HL-60 (cell line): ENCODE measurements at regions not wholly inside any gene's neighbourhood (a gene's known extent, or its start where the extent isn't known, plus 50 kb on each side); places are given as distances from the start of the nearest gene placed in this dataset.

Experiments used
- DNase-seq, 2 experiments: peaks; one replicate each; pipeline ENCODE4 v3.0.0-alpha.2; 2010 to 2020; ENCODE audit warnings: low read depth in 1 of 2, low spot score in 1 of 2
- H3K27ac ChIP-seq: fragments of 250-450 bp; sonication (Bioruptor Pico); replicated peaks from 2 replicates; pipeline ENCODE4 v1.5.1; 2020; ENCODE audit warnings: mild to moderate bottlenecking, moderate library complexity
- H3K27me3 ChIP-seq: fragments of 250-450 bp; sonication (Bioruptor Pico); 2 replicates; pipeline ENCODE4 v1.5.1; 2021; ENCODE audit warnings: mild to moderate bottlenecking, moderate library complexity; ENCODE audit not compliant: insufficient read depth, poor library complexity, severe bottlenecking
- H3K4me3 ChIP-seq: replicated peaks from 2 replicates; pipeline ENCODE4 v1.5.1; 2011; ENCODE audit warnings: mild to moderate bottlenecking, control low read depth, low read length; ENCODE audit not compliant: insufficient read depth
- GABPA ChIP-seq: IDR thresholded peaks from 2 replicates; pipeline ENCODE4 v1.6.1; 2012; ENCODE audit warnings: low read depth
- POLR2AphosphoS5 ChIP-seq: IDR thresholded peaks from 2 replicates; pipeline ENCODE4 v1.6.1; 2012; ENCODE audit warnings: low read depth
- SPI1 ChIP-seq: IDR thresholded peaks from 2 replicates; pipeline ENCODE4 v1.6.1; 2012; ENCODE audit warnings: low read depth, mild to moderate bottlenecking, borderline replicate concordance
- TF ChIP-seq, protein P1 (sequence below): IDR thresholded peaks from one replicate; pipeline ENCODE4 v1.5.1; 2011; ENCODE audit warnings: low read length, control low read depth, inconsistent platforms; ENCODE audit not compliant: insufficient read depth
- TF ChIP-seq, protein P2 (sequence below): IDR thresholded peaks from 2 replicates; pipeline ENCODE4 v1.6.1; 2012; ENCODE audit warnings: low read depth; ENCODE audit not compliant: insufficient replicate concordance

DNA sequence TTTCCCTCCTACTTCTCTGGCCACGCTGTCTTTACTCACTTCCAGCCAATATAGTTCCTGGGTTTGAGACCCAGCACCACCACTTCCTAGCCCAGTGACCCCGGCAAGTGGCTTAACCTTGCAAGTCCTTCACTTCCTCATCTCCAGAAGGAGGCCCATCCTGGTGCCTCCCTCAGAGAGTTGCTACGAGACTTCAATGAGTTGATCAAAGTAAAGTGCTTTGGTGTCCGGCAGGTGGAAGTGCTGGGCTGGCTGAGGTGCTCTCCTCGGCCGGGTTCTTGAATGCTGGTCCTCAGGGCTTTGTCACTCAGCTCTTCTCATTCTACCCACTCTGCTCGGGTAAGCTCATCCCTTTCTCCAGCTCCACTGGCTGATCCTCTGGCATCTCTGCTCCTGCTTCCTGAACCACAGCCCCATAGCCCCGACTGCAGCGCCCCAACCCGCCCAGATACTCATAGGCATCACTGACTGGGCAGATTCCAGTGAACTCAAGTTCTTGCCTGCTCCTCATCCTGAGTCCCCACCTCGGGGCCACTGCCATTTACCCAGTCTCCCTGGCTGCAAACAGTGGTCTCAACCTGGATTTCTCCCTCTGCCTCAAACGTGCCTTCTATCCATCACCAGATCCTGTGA lies 75.8 kb upstream of the WNT4 start:
- Histone ChIP-seq H3K4me3 (no peak overlapping the region), H3K27me3 (peaks cover 2% of the 10 kb centered on the region), H3K27ac (no peak overlapping the region)
- DNase-seq: no peak
- TF ChIP-seq POLR2AphosphoS5 (no peak), SPI1 (peak; percentile 11; the same call in 1 of the 2 replicates)

DNA sequence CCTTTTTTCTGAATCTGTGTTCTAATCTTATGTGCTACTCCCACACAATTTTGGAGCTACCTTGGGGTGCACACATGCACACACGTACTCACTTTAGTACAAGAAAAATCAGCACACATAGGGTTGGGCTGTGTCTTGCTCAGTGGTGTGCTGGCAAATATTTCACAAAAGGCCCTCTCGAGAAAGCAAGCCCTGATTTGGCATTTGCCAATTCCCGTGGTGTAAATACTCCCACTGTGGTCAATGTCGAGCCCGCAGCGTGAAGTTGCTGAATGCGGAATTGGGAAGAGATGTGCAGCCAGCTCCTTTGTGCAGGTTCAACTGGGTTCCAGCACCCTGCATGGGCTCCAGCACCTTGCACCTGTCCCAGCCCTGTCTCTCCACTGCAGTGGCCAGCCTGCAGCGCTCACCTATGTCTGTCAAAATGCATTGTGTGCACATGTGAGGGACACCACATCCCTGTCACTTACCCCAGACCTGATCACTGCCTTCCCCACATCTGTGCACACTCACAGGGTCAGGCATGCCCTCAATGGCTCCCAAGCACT lies 78.4 kb upstream of the WNT4 start:
- DNase-seq: no peak
- no peak overlapping the region for H3K27ac ChIP-seq
- no peaks in the 10 kb centered on the region for H3K27me3 ChIP-seq
- no peak overlapping the region for H3K4me3 ChIP-seq
- TF ChIP-seq, protein P1, sequence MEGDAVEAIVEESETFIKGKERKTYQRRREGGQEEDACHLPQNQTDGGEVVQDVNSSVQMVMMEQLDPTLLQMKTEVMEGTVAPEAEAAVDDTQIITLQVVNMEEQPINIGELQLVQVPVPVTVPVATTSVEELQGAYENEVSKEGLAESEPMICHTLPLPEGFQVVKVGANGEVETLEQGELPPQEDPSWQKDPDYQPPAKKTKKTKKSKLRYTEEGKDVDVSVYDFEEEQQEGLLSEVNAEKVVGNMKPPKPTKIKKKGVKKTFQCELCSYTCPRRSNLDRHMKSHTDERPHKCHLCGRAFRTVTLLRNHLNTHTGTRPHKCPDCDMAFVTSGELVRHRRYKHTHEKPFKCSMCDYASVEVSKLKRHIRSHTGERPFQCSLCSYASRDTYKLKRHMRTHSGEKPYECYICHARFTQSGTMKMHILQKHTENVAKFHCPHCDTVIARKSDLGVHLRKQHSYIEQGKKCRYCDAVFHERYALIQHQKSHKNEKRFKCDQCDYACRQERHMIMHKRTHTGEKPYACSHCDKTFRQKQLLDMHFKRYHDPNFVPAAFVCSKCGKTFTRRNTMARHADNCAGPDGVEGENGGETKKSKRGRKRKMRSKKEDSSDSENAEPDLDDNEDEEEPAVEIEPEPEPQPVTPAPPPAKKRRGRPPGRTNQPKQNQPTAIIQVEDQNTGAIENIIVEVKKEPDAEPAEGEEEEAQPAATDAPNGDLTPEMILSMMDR: no peak
- no peak for TF ChIP-seq POLR2AphosphoS5
- no peak for TF ChIP-seq SPI1
- TF ChIP-seq, protein P2, sequence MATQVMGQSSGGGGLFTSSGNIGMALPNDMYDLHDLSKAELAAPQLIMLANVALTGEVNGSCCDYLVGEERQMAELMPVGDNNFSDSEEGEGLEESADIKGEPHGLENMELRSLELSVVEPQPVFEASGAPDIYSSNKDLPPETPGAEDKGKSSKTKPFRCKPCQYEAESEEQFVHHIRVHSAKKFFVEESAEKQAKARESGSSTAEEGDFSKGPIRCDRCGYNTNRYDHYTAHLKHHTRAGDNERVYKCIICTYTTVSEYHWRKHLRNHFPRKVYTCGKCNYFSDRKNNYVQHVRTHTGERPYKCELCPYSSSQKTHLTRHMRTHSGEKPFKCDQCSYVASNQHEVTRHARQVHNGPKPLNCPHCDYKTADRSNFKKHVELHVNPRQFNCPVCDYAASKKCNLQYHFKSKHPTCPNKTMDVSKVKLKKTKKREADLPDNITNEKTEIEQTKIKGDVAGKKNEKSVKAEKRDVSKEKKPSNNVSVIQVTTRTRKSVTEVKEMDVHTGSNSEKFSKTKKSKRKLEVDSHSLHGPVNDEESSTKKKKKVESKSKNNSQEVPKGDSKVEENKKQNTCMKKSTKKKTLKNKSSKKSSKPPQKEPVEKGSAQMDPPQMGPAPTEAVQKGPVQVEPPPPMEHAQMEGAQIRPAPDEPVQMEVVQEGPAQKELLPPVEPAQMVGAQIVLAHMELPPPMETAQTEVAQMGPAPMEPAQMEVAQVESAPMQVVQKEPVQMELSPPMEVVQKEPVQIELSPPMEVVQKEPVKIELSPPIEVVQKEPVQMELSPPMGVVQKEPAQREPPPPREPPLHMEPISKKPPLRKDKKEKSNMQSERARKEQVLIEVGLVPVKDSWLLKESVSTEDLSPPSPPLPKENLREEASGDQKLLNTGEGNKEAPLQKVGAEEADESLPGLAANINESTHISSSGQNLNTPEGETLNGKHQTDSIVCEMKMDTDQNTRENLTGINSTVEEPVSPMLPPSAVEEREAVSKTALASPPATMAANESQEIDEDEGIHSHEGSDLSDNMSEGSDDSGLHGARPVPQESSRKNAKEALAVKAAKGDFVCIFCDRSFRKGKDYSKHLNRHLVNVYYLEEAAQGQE: no peak
- TF ChIP-seq GABPA: no peak

DNA sequence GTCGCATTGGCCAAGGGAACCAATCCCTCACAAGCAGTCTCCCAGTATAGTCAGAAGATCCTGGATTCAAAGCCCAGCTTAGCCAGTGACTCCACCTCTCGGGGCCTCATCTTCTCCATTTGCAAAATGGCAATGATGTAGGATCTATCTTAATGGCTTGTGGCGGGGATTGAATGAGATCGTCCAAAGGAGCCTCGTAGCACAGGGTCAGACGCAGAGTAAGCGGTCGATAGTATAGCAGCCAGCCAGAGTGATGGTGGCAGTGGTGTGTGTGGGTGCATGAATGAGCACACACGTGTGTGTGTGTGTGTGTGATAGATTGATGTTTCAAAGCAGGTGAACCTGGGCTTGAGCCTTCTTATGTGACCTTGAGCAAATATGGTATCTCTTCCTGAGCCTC lies 79.8 kb upstream of the WNT4 start:
- H3K27me3 ChIP-seq: no peaks in the 10 kb centered on the region
- H3K27ac ChIP-seq: no peak overlapping the region
- TF ChIP-seq, protein P1: no peak
- TF ChIP-seq POLR2AphosphoS5: no peak
- no peak for TF ChIP-seq GABPA
- no peak for TF ChIP-seq SPI1
- TF ChIP-seq, protein P2: no peak
- no peak overlapping the region for H3K4me3 ChIP-seq
- DNase-seq: no peak

DNA sequence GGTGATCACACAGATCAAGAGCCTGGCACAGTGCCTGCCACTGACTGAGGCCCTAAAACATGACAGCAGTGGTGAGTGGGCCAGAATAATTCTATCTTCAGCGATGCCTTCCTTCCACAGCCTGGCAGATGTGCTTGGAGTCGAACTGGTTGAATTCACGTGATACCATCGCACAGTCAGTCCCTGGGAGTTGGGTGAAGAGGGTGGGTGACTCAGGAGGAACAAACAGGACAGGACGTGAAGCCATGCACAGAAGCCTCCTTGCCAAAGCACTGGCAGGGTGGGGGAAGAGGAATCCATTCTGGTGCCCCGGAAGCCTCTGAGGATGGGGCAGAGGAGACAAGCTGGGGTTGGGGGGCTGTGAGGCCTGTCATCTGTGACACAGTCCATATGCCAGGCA lies 80.3 kb upstream of the WNT4 start:
- H3K4me3 ChIP-seq: no peak overlapping the region
- H3K27me3 ChIP-seq: no peaks in the 10 kb centered on the region
- no peak for DNase-seq
- H3K27ac ChIP-seq: no peak overlapping the region
- no peak for TF ChIP-seq POLR2AphosphoS5
- TF ChIP-seq, protein P2: no peak
- no peak for TF ChIP-seq GABPA
- TF ChIP-seq SPI1: no peak
- TF ChIP-seq, protein P1: no peak
